Activated CD8-positive, alpha-beta memory T cell treated with anti-CD3 and anti-CD28 coated beads, Interleukin-2, amount 10 ng/mL, durations not matched to agents 7 days and 5 days (primary cell): ENCODE measurements at regions not wholly inside any gene's neighbourhood (a gene's known extent, or its start where the extent isn't known, plus 50 kb on each side); places are given as distances from the start of the nearest gene placed in this dataset.
"Not testable (repeated sequence)": the region's sequence is repeated elsewhere in the genome, so short reads cannot be mapped to it uniquely, and the experiment has no call there.

ENCODE experiments used
- ATAC-seq: fragments of 150-1000 bp; cut with Tn5 transposase; one replicate; pipeline ENCODE4 v1.10.0; 2021; ENCODE audit warnings: moderate library complexity
- CTCF ChIA-PET: fragments of 350-600 bp; sonication (Branson Sonifier 250); formaldehyde crosslinking; loops from one replicate; lab custom pipeline; 2021; ENCODE audit warnings: antibody characterized with exemption; lab: Charles Lee
- DNase-seq: peaks from one replicate; pipeline ENCODE4 v3.0.0-alpha.2; 2020
- H3K27ac Mint-ChIP-seq: one replicate; pipeline ENCODE4 v1.8.0; 2021; ENCODE audit warnings: mild to moderate bottlenecking, mixed read lengths
- H3K27me3 Mint-ChIP-seq: one replicate; pipeline ENCODE4 v1.8.0; 2021; ENCODE audit warnings: mixed read lengths
- H3K36me3 Mint-ChIP-seq: one replicate; pipeline ENCODE4 v1.8.0; 2021; ENCODE audit warnings: mild to moderate bottlenecking, mixed read lengths
- H3K4me1 Mint-ChIP-seq: one replicate; pipeline ENCODE4 v1.8.0; 2021; ENCODE audit warnings: mixed read lengths
- H3K4me3 Mint-ChIP-seq: one replicate; pipeline ENCODE4 v1.8.0; 2021; ENCODE audit warnings: mild to moderate bottlenecking, moderate library complexity, mixed read lengths
- H3K9me3 Mint-ChIP-seq: one replicate; pipeline ENCODE4 v1.8.0; 2022; ENCODE audit warnings: low read depth, mixed read lengths

- Mint-ChIP-seq H3K27ac (no peak overlapping the region), H3K27me3 (no peaks in the 10 kb centered on the region), H3K36me3 (no peaks in the 10 kb centered on the region), H3K4me3 (no peak overlapping the region), H3K4me1 (no peaks in the 10 kb centered on the region), H3K9me3 (peaks cover 2% of the 10 kb centered on the region)
- no peak for DNase-seq
- CTCF ChIA-PET, result no interaction called here
- no peak for ATAC-seq
These were observed 277.9 kb upstream of the MSX2 start for GRCh38 chr5:174446446-174446845.

- Mint-ChIP-seq H3K36me3 (no peaks in the 10 kb centered on the region), H3K4me3 (no peak overlapping the region), H3K27me3 (no peaks in the 10 kb centered on the region), H3K9me3 (peaks cover 2% of the 10 kb centered on the region), H3K4me1 (no peaks in the 10 kb centered on the region), H3K27ac (no peak overlapping the region)
- DNase-seq (no peak), ATAC-seq (no peak)
- CTCF ChIA-PET, result no interaction called here
These were observed 277.4 kb upstream of the MSX2 start for GRCh38 chr5:174446988-174447387.

DNA sequence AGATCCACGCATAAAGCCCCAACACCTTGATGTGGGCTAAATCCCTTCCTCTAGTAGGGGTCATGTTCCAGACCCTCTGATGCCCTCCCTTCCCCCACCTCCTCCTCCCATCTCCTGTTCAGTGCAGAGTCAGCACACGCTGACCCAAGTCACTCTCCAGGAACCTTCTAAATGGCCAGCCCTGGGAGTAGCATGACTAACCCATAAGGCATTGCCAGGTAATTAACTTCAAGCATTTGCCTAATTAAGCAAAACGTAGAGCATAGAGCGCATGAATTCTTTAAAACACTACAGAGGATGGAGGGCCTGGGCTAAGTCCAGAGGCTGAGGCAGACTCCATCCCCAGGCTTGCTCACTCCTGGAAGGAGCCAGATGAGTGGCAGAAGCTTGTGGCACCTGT lies 276.3 kb upstream of the MSX2 start:
- H3K4me1 Mint-ChIP-seq, result no peaks in the 10 kb centered on the region
- CTCF ChIA-PET, result no interaction called here
- no peak for ATAC-seq
- no peaks in the 10 kb centered on the region for H3K27me3 Mint-ChIP-seq
- H3K4me3 Mint-ChIP-seq, result no peak overlapping the region
- H3K9me3 Mint-ChIP-seq, result peaks cover 6% of the 10 kb centered on the region
- H3K36me3 Mint-ChIP-seq, result no peaks in the 10 kb centered on the region
- no peak overlapping the region for H3K27ac Mint-ChIP-seq
- DNase-seq, result no peak

DNA sequence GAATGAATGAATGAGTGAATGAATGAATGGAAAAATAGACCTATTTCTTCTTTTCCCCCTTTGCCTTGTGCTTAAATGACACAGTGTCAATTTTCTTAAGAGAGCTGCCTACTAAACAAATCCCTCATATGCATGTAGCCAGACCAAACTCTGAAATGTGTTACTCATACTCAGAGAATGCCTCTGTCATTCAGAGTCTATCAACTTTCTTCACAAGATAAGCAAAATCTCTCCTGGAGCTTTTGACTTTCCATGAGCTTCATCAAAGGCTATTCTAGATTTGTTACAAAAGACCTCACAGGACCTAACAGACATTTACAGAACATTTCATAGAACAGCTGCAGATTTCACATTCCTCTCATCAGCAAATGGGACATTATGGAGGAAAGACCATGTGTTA lies 275.7 kb upstream of the MSX2 start:
- peaks cover 6% of the 10 kb centered on the region for H3K9me3 Mint-ChIP-seq
- no peaks in the 10 kb centered on the region for H3K36me3 Mint-ChIP-seq
- no peak overlapping the region for H3K4me3 Mint-ChIP-seq
- no peaks in the 10 kb centered on the region for H3K27me3 Mint-ChIP-seq
- ATAC-seq (no peak), DNase-seq (no peak)
- no peaks in the 10 kb centered on the region for H3K4me1 Mint-ChIP-seq
- CTCF ChIA-PET, result no interaction called here
- no peak overlapping the region for H3K27ac Mint-ChIP-seq

- CTCF ChIA-PET, result no interaction called here
- Mint-ChIP-seq H3K27ac (no peak overlapping the region), H3K4me3 (no peak overlapping the region), H3K9me3 (peaks cover 9% of the 10 kb centered on the region), H3K36me3 (peaks cover 2% of the 10 kb centered on the region), H3K4me1 (peaks cover 4% of the 10 kb centered on the region), H3K27me3 (no peaks in the 10 kb centered on the region)
- no peak for DNase-seq
- no peak for ATAC-seq
These were observed 270.7 kb upstream of the MSX2 start for GRCh38 chr5:174453690-174454089.

- DNase-seq (no peak), ATAC-seq (peak; percentile 39)
- Mint-ChIP-seq H3K27me3 (no peaks in the 10 kb centered on the region), H3K4me1 (peaks cover 4% of the 10 kb centered on the region), H3K9me3 (peaks cover 7% of the 10 kb centered on the region), H3K4me3 (no peak overlapping the region), H3K36me3 (peaks cover 2% of the 10 kb centered on the region), H3K27ac (no peak overlapping the region)
- CTCF ChIA-PET, result no interaction called here
These were observed 269.9 kb upstream of the MSX2 start for GRCh38 chr5:174454464-174454863.

DNA sequence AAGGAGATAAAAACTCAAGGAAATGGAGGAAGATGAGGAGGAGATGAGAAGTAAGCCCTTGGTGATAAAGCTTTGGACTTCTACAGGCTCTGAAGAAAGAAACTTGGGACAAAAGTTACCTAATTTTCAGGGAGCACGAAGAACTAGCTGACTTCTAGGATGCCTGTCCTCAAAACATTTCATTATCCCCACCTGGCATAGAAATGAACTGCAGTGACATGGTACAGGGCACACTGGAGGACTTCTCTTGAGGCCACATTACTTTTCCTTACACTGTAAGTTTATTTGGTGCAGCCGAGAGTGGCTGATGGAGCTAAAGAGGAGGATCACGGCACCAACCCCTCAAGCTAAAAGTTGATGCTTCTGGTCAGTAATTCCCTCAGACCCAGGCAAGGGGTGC lies 269.5 kb upstream of the MSX2 start:
- Mint-ChIP-seq H3K36me3 (peaks cover 2% of the 10 kb centered on the region), H3K27ac (no peak overlapping the region), H3K4me3 (no peak overlapping the region), H3K4me1 (peaks cover 4% of the 10 kb centered on the region), H3K9me3 (peaks cover 7% of the 10 kb centered on the region), H3K27me3 (no peaks in the 10 kb centered on the region)
- ATAC-seq (no peak), DNase-seq (no peak)
- CTCF ChIA-PET, result no interaction called here

- H3K9me3 Mint-ChIP-seq, result peaks cover 7% of the 10 kb centered on the region
These were observed 269.1 kb upstream of the MSX2 start for GRCh38 chr5:174455301-174455700.

DNA sequence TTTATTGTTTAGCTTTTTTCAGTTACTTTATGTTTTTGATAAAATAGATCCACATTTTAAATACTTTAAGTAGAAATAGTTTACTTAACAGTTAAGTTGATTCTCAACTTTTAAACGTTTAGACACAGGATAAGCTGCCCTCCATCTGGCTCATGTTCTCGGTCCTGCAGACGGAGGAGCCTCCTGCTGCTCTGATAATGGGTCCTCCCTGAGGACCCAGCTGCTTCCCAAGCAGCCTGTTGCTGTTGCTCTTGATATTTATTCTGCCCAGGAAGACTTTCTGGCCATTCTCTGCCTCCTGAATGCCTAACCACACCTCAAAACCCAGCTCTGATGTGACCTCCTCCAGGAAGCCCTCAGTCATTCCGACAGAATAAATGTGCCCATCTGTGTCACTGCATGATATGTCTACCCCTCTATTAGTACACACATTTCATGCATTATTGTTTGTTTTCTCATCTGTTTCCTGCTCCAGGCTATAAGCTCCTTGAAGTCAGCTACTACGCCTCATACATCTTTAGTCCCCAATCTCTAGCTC lies 267.2 kb upstream of the MSX2 start:
- H3K27ac Mint-ChIP-seq, result no peak overlapping the region
- H3K4me1 Mint-ChIP-seq, result peaks cover 4% of the 10 kb centered on the region
- CTCF ChIA-PET, result no interaction called here
- H3K27me3 Mint-ChIP-seq, result no peaks in the 10 kb centered on the region
- H3K4me3 Mint-ChIP-seq, result no peak overlapping the region
- no peak for DNase-seq
- H3K36me3 Mint-ChIP-seq, result peaks cover 2% of the 10 kb centered on the region
- ATAC-seq, result no peak
- peaks cover 7% of the 10 kb centered on the region for H3K9me3 Mint-ChIP-seq

More at GRCh38 chr5:174455301-174455700, 269.1 kb upstream of the MSX2 start:
- Mint-ChIP-seq H3K27ac (no peak overlapping the region), H3K27me3 (no peaks in the 10 kb centered on the region), H3K4me1 (peaks cover 4% of the 10 kb centered on the region), H3K36me3 (peaks cover 2% of the 10 kb centered on the region), H3K4me3 (no peak overlapping the region)
- DNase-seq, result no peak
- CTCF ChIA-PET, result no interaction called here
- no peak for ATAC-seq

- DNase-seq (no peak), ATAC-seq (no peak)
- CTCF ChIA-PET, result no interaction called here
- H3K27ac Mint-ChIP-seq, result no peak overlapping the region
- no peaks in the 10 kb centered on the region for H3K36me3 Mint-ChIP-seq
- peaks cover 3% of the 10 kb centered on the region for H3K9me3 Mint-ChIP-seq
- no peak overlapping the region for H3K4me3 Mint-ChIP-seq
- no peaks in the 10 kb centered on the region for H3K4me1 Mint-ChIP-seq
- no peaks in the 10 kb centered on the region for H3K27me3 Mint-ChIP-seq
These were observed 265.2 kb upstream of the MSX2 start for GRCh38 chr5:174459071-174459702.

- DNase-seq (no peak), ATAC-seq (no peak)
- H3K27me3 Mint-ChIP-seq, result no peaks in the 10 kb centered on the region
- H3K9me3 Mint-ChIP-seq, result peaks cover 3% of the 10 kb centered on the region
- H3K4me1 Mint-ChIP-seq, result no peaks in the 10 kb centered on the region
- H3K4me3 Mint-ChIP-seq, result no peak overlapping the region
- no peak overlapping the region for H3K27ac Mint-ChIP-seq
- CTCF ChIA-PET, result no interaction called here
- H3K36me3 Mint-ChIP-seq, result no peaks in the 10 kb centered on the region
These were observed 264.4 kb upstream of the MSX2 start for GRCh38 chr5:174459832-174460448.

- Mint-ChIP-seq H3K4me3 (no peak overlapping the region), H3K27ac (no peak overlapping the region), H3K27me3 (no peaks in the 10 kb centered on the region), H3K9me3 (peaks cover 3% of the 10 kb centered on the region), H3K4me1 (no peaks in the 10 kb centered on the region), H3K36me3 (no peaks in the 10 kb centered on the region)
- no peak for DNase-seq
- CTCF ChIA-PET, result no interaction called here
- no peak for ATAC-seq
These were observed 262.3 kb upstream of the MSX2 start for GRCh38 chr5:174462129-174462528.

- no peaks in the 10 kb centered on the region for H3K36me3 Mint-ChIP-seq
- no peak for DNase-seq
- no peaks in the 10 kb centered on the region for H3K9me3 Mint-ChIP-seq
- no peak overlapping the region for H3K27ac Mint-ChIP-seq
- H3K4me3 Mint-ChIP-seq, result no peak overlapping the region
- CTCF ChIA-PET, result no interaction called here
- no peaks in the 10 kb centered on the region for H3K4me1 Mint-ChIP-seq
- ATAC-seq, result no peak
- no peaks in the 10 kb centered on the region for H3K27me3 Mint-ChIP-seq
These were observed 259.7 kb upstream of the MSX2 start for GRCh38 chr5:174464504-174465165.

DNA sequence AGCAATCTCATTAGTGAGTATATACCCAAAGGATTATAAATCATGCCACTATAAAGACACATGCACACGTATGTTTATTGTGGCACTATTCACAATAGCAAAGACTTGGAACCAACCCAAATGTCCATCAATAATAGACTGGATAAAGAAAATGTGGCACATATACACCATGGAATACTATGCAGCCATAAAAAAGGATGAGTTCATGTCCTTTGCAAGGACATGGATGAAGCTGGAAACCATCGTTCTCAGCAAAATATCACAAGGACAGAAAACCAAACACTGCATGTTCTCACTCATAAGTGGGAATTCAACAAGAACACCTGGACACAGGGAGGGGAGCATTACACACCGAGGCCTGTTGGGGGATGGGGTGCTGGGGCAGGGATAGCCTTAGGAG lies 252.9 kb upstream of the MSX2 start:
- CTCF ChIA-PET, H3K9me3 Mint-ChIP-seq, H3K4me3 Mint-ChIP-seq, H3K4me1 Mint-ChIP-seq, H3K27ac Mint-ChIP-seq, H3K27me3 Mint-ChIP-seq, H3K36me3 Mint-ChIP-seq, DNase-seq, ATAC-seq: not testable (repeated sequence)
